HG02623 (cell line): ENCODE measurements at regions not wholly inside any gene's neighbourhood (a gene's known extent, or its start where the extent isn't known, plus 50 kb on each side); places are given as distances from the start of the nearest gene placed in this dataset.

Experiments
- ATAC-seq: cut with Tn5 transposase; IDR thresholded peaks from one replicate; pipeline ENCODE4 v1.9.1; 2021; ENCODE audit warnings: moderate library complexity; ENCODE audit not compliant: unreplicated experiment

DNA sequence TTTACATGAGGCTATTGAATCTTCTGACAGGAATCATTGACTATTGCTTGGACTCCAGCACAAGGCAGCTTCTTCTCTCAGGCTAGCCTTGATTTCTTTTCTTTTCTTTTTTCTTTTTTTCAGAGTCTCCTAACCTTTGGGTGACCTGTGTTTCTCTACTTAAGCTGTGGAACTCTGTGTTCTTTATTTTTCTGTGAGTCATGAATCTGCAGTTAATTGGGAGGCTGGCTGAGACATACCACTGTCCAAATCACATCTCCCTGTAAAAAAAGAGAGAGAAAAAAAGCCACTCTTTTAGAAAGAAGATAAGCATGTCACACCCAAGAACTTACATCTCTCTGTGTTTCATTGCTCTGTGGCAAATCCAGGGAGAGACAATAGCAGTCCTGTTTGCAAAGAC lies 681.2 kb upstream of the TSPY4 start:
- no peak for ATAC-seq

DNA sequence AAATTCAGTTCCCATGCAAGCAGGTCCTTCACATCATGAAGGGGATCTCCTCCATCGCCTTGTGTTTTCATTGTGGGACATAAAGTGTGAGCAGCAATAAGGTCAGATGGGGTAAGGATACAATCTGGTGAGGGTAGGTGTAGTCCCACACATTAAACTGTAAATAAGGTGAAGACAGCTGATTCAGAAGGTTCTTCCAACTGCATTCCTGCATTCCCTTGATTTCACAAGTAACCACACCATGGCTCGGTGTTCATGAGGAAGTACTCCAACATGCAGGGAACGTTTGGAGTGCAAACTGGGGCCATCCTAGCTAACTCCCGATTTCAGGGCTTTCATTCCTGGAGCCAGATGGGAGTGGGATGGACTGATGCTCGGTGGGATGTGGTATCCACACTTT lies 680.7 kb upstream of the TSPY4 start:
- no peak for ATAC-seq

DNA sequence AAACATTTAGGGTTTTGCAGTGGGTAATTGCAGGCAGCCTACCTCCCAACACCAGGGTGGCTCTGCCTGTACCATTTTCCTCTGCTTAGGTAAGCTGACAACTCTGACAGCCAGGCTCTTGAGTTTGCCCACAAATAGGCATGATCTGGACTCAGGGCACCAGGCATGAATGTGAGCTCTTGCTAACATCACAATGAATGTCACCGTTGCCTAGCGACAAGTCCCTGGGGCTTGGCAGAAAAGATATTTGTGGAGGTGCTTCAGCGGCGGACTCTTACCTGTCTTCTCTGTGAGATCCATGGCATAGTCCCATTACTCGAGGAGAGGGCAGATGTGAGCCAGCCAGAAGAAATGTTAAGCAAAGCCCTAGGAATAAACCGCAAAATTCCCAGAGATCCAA lies 677.5 kb upstream of the TSPY4 start:
- ATAC-seq, result no peak

DNA sequence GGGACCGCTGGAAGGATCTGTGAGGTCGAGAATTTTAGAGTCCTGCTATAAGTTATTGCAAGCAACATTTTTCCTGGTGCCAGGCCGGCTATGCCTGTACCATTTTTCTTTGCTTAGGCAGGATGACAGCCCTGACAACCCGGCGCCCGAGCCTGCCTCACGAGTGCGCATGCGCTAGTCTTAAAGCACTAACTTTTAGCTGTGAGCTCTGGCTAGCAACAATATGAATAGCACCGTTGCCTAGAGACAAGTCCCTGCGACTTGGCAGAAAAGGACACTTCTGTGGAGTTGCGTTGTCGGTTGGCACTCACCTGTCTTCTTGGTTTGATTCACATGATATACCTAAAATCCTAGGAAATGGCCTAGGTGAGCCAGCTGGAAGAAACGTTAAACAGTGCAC lies 663.4 kb upstream of the TSPY4 start:
- no peak for ATAC-seq

GRCh38 chrY:8677336-8677935 lies 659.8 kb upstream of the TSPY4 start:
- no peak for ATAC-seq

DNA sequence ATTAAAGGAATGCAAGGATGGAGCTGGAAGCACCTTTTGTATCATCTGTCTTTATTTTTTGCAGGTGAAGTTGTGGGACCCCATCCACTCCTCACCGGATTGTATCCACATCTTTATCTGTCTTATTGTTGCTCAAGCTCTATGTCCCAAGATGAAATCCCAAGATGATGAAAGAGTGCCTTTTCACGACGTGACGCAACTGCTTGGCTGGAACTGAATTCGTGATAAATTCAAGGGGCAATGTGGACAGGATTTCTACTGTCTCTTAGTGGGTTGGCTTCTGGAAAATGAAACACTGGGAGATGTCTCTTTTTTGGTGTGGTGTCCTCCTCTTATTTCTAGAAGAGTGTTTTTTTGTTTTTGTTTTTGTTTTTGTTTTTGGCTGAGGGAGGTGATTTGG lies 650.1 kb upstream of the TSPY4 start:
- no peak for ATAC-seq

DNA sequence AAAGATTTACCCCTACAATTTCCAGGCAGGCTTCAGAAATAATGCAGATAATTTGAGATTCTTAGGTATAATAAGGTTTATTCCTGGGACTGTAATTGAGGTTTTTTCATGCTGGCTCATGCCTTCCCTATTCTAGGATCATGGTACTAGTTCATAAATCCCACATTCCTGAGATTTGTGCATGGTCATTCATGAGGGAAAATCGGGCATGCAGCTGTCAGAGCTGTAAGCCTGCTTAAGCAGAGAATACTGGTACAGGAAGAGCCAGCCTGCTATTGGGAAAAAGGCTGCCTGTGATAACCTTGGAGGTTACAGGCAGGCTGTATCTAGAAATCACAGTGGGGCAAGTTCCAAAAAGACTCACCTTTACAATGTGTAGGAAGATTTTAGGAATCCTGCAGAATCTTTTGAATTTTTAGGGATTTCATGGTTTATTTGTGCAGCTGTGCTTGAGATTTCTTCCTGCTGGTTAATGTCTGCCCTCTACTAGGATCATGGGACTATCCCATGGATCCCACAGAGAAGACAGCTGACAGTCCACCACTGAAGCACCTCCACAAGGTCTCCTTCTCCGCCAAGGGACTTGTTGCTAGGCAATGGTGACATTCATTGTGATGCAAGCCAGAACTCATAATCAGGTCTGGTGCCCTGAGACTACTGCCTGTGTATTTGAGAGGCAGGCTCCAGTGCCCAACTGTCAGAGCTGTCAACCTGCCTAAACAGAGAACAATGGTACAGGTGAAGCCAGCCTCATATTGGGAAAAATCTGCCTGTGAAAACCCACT lies 646.2 kb upstream of the TSPY4 start:
- ATAC-seq, result no peak

- no peak for ATAC-seq
Measured at GRCh38 chrY:8698571-8698970, 638.7 kb upstream of the TSPY4 start.

- no peak for ATAC-seq
Measured at GRCh38 chrY:8705636-8706300, 631.5 kb upstream of the TSPY4 start.

DNA sequence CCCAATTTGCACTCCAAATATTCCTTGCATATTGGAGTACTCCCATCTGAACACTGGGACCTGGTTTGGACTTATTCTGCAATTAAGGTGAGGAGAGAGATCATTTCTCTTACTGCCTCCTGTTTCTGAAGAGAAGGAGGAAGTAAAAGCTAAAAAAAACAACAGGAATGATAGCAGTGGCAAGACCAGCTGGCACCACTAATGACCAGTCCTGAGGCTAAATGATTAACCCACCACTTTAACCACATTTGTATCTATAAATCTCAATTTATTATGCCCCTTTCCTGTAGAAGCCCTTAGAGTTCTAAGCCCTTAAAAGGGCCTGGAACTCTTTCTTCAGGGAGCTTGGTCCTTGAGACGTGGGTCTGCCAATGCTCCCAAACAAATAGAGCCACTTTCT lies 625.0 kb upstream of the TSPY4 start:
- no peak for ATAC-seq

GRCh38 chrY:8715226-8715625 lies 622.0 kb upstream of the TSPY4 start:
- no peak for ATAC-seq

DNA sequence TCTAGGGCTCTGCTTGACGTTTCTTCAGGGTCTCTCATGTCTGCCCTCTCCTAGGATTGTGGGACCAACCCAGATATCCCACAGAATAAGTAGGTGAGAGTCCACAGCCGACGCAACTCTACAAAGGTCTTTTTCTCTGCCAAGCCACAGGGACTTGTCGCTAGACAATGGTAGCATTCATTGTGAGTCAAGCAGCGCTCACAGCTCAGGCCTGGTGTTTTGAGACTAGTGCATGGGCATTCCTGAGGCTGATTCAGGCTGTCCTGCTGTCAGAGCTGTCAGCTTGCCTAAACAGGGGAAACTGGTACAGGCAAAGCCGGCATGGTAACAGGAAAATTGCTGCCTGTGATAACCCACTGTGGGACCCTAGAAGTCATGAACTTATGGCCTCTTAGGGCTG lies 610.6 kb upstream of the TSPY4 start:
- no peak for ATAC-seq

- ATAC-seq, result no peak
Measured at GRCh38 chrY:8729971-8730370, 607.3 kb upstream of the TSPY4 start.

- ATAC-seq, result no peak
Measured at GRCh38 chrY:8741343-8742069, 595.8 kb upstream of the TSPY4 start.

- ATAC-seq, result no peak
Measured at GRCh38 chrY:8764184-8764583, 573.1 kb upstream of the TSPY4 start.

DNA sequence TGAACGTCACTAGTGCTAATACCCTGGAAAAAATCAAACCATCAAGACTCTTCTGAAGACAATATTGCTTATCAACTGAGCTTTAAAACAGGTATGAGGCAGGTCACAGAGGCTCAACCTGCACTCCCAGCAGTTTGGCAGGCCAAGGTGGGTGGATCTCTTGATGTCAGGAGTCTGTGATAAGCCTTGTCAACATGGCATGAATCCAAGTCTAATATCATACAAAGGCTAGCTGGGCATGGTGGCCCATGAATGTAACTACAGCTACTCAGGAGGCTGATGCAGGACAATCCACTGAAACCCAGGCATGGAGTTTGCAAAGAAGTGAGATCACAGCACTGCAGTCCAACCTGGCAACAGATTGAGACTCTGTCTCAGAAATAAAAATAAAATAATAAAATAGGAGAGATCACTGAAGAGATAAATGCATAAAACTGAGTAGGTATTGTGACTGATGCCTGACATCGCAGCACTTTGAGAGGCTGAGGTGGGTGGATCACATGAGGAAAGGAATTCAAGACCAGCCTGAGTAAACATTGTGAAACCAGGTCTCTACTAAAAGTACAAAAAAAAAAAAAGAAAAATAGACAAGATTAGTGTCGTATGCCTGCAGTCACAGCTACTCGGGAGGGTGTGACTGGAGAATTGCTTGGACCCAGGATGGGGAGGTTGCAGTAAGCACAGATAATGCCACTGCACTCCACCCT lies 555.9 kb upstream of the TSPY4 start:
- ATAC-seq, result no peak

DNA sequence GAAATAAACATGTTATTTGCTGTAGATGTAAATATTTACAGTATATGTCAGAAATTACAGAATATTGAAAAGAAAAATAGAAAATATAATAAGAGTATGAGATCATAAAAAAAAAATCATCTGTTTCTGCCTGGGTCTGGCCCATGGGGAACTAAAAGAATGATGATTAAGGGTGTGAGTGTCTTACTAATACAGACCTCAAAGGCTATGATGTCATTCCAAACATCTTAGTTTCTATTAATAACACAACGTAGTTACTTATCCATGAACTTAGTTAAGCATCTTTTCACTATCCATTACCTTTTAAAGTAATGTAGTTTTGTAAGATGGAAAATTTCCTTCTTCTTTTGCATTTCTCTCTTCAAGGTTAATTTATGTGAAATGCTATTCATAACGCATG lies 542.7 kb upstream of the TSPY4 start:
- ATAC-seq, result no peak

GRCh38 chrY:8804317-8804716 lies 532.9 kb upstream of the TSPY4 start:
- ATAC-seq, result no peak

GRCh38 chrY:8807648-8808408 lies 529.4 kb upstream of the TSPY4 start:
- ATAC-seq, result no peak

DNA sequence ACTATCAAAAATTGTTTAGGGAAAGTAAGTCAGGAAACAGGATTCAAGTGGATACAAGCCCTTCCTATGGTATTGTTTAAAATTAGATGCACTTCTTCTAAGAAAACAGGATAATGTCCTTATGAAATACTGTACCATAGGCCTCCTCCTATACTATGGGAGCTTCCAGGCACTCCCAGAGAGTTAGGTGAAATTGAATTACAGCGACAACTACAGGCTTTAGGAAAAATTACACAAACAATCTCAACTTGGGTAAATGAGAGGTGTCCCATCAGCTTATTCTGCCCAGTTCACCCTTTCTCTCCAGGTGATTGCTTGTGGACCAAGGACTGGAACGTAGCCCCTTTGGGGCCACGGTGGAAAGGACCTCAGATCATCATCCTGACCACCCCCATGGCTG lies 528.7 kb upstream of the TSPY4 start:
- no peak for ATAC-seq
